ENCODE measurements at regions not wholly inside any gene's neighbourhood (a gene's known extent, or its start where the extent isn't known, plus 50 kb on each side); places are given as distances from the start of the nearest gene placed in this dataset.

DNA sequence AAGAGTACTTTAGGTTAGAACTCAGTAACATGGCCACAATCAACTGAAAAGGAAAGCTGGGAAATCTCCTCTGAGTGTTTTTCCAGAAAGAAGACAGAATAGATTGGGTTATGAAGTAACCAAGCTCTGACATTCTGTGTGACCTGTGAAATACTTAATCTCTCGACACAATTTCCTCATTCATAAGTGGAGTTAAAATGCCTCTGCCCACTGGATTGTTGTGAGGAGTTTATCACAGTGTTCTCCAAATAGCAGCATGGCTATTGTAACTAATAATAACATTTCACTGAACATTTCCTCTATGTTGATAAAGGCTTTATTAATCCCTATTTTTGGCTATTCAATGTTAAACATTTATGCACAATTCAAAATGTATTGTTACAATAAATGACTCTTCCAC lies 311.0 kb downstream of the GABRB2 start:
- no peak for TF ChIP-seq Cebpa-rat (IDR thresholded peaks at IDR 0.05)
- no peak overlapping the region for H3K4me2 ChIP-seq
- H3K4me1 ChIP-seq = no peaks in the 10 kb centered on the region
- H4K20me1 ChIP-seq = no peaks in the 10 kb centered on the region
- no peaks in the 10 kb centered on the region for H3K36me3 ChIP-seq
- 0 out of 22 replicates have a peak, but pooled peaks cover 0 to 4% (median 0%) of the 10 kb centered on the region in 11 experiments for H3K9me3 ChIP-seq (replicated peaks in 1 of 11)
- no peak overlapping the region for H3K4me3 ChIP-seq
- H3K9ac ChIP-seq = no peak overlapping the region
- H3K27ac ChIP-seq = no peak overlapping the region
- H3K27me3 ChIP-seq = no peaks in the 10 kb centered on the region

DNA sequence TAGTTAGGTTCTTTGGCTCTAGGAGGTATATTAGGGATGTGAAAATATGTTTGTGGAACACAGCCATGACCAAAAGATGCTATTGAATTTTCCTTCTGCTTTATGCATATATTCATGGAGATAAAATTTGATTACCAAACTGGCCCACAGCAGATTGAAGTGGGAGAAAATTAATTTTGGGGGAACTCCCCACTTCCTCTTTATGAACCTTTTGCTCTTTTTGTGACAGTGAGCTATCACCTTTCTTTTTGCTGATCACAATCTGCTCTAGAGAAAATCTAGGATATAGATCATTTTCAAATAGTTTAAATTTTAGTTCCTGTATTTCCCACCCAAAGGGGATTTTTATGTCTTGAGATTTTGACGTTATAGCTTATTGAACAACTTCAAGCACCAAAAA lies 313.0 kb downstream of the GABRB2 start:
- Histone ChIP-seq H3K9me3 (replicated peaks in 1 of 11) (0 out of 22 replicates have a peak, but pooled peaks cover 0 to 4% (median 0%) of the 10 kb centered on the region in 11 experiments), H3K9ac (no peak overlapping the region), H4K20me1 (no peaks in the 10 kb centered on the region), H3K4me1 (no peaks in the 10 kb centered on the region), H3K27ac (no peak overlapping the region), H3K36me3 (no peaks in the 10 kb centered on the region), H3K4me2 (no peak overlapping the region), H3K4me3 (no peak overlapping the region), H3K27me3 (no peaks in the 10 kb centered on the region)
- no peak for TF ChIP-seq Cebpa-rat (IDR thresholded peaks at IDR 0.05)

DNA sequence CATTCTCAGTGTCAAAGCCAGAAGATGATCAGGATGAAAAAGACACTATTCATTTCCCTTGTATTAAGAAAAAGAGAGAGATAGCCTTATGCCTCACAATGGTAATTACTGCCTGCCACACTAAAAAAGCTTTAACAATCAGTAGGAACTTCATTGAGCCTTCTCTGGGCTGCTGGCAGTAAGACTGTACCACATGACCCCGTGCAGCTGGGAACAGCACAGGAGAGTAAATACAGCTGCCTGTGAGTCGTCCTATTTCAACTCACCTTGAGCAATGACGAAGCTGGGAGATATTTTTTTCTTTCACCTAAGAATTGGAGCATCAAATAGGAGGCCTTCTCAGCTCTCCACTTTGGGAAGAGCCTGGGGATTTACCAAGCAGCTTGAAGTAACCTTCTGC lies 316.3 kb downstream of the GABRB2 start:
- Histone ChIP-seq H3K4me2 (no peak overlapping the region), H3K9me3 (replicated peaks in 1 of 11) (0 out of 22 replicates have a peak, but pooled peaks cover 0 to 4% (median 0%) of the 10 kb centered on the region in 11 experiments), H3K27me3 (no peaks in the 10 kb centered on the region), H3K9ac (no peak overlapping the region), H3K36me3 (no peaks in the 10 kb centered on the region), H3K4me3 (no peak overlapping the region), H4K20me1 (no peaks in the 10 kb centered on the region), H3K27ac (no peak overlapping the region), H3K4me1 (no peaks in the 10 kb centered on the region)
- no peak for TF ChIP-seq Cebpa-rat (IDR thresholded peaks at IDR 0.05)

DNA sequence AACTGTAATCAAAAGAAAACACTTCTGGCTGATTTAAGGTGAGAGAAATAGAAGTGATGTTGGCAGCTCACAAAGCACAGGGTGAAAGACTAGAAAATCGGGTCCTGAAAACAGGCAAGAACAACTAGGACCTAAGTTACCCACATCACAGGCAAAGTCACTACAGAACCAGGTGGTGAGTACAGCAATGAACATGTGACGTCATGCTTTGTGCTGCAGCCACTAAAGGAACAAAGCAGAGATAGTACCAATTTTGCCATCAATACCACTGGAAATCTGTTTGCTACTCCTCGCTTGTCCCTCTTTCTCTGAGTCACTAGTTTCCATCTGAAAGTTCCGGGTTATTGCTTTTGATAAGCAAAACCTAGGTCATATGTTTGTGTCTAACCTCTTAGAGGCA lies 326.7 kb downstream of the GABRB2 start:
- no peak overlapping the region for H3K9ac ChIP-seq

DNA sequence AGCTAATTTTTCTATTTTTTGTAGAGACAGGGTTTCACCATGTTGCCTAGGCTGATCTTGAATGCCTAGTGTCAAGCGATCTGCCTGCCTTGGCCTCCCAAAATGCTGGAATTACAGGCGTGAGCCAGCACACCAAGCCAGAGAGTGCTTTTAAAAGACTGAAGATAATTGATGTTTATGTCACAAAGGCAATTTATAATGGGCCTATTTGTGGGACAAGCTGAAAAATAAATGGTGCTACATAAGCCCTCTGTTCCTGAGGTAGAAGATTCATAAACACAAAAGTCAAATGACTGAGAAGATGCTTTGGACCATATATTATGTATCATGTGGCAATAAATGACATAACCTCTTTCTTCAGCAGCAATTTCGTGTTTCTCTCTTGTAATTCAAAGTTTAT lies 329.6 kb downstream of the GABRB2 start:
- H3K4me2 ChIP-seq = no peak overlapping the region
- no peaks in the 10 kb centered on the region for H3K27me3 ChIP-seq
- no peak overlapping the region for H3K27ac ChIP-seq
- H3K9ac ChIP-seq = no peak overlapping the region
- H4K20me1 ChIP-seq = no peaks in the 10 kb centered on the region
- no peaks in the 10 kb centered on the region for H3K4me1 ChIP-seq
- no peak for TF ChIP-seq Cebpa-rat (IDR thresholded peaks at IDR 0.05)
- no peak overlapping the region for H3K4me3 ChIP-seq
- no peaks in the 10 kb centered on the region for H3K9me3 ChIP-seq (replicated peaks in 1 of 11)
- H3K36me3 ChIP-seq = no peaks in the 10 kb centered on the region

More for the DNA sequence above, 326.7 kb downstream of the GABRB2 start:
- no peak overlapping the region for H3K4me2 ChIP-seq
- H3K4me1 ChIP-seq = no peaks in the 10 kb centered on the region
- H4K20me1 ChIP-seq = no peaks in the 10 kb centered on the region
- H3K36me3 ChIP-seq = no peaks in the 10 kb centered on the region
- no peaks in the 10 kb centered on the region; a peak in 1 of 22 replicates for H3K9me3 ChIP-seq (replicated peaks in 1 of 11)
- no peak overlapping the region for H3K4me3 ChIP-seq
- H3K27ac ChIP-seq = no peak overlapping the region
- no peak for TF ChIP-seq Cebpa-rat (IDR thresholded peaks at IDR 0.05)
- H3K27me3 ChIP-seq = no peaks in the 10 kb centered on the region

DNA sequence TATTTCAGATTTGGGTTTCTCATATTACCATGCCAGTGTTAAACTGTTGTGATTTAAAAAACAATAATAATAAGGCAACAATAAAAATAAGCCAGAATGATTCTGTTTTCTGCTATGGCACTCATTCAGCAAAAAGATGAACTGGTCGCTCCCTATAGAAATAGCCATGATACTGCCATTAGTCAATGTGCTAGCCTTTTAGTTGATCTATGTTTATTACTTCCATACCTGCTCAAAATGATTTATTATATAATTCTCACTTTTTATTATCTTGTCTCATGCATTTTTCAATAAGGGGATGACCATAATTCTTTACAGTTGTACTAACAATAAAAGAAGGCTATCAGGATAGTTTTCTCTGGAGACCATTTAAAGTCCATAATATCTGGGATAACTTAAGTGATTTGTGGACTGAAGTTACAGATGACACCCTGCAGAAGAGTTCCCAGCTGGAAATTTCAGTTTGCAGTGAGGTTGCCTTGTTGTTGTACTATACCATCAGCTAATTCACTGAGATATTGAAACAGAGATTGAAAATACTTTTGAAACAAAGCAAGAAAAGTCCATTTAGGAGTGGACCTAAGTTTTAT lies 334.3 kb downstream of the GABRB2 start:
- Histone ChIP-seq H3K9ac (no peak overlapping the region), H3K36me3 (no peaks in the 10 kb centered on the region), H3K4me3 (no peak overlapping the region), H3K4me1 (no peaks in the 10 kb centered on the region), H4K20me1 (no peaks in the 10 kb centered on the region), H3K9me3 (replicated peaks in 1 of 11) (no peaks in the 10 kb centered on the region), H3K27me3 (no peaks in the 10 kb centered on the region), H3K4me2 (no peak overlapping the region), H3K27ac (no peak overlapping the region)
- TF ChIP-seq Cebpa-rat (IDR thresholded peaks at IDR 0.05) = no peak

DNA sequence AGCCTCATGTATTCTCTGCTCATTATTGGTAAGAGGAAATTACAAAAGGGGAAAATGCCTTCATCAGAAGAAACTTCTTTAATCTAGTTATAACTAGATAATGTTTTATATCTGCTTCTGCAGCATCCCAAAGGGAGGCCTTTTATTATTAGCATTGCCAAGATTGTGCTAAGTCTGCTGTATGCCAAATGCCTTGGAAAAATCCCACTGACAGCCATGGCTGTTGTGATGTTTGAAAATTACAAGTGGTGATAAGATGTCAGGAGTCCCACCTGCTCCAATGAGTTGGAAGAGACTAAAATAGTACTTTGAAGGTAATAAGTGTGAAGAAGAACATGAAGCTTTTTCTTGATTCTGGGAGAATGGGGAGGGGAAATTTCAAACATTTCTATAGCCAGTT lies 345.0 kb downstream of the GABRB2 start:
- H3K4me1 ChIP-seq = no peaks in the 10 kb centered on the region
- H3K4me2 ChIP-seq = no peak overlapping the region
- H3K9ac ChIP-seq = no peak overlapping the region
- peaks cover 16 to 22% (median 17%) of the 10 kb centered on the region in 11 experiments; a peak in 20 of 22 replicates for H3K9me3 ChIP-seq (replicated peaks in 1 of 11)
- no peak overlapping the region for H3K27ac ChIP-seq
- H3K4me3 ChIP-seq = no peak overlapping the region
- TF ChIP-seq Cebpa-rat (IDR thresholded peaks at IDR 0.05) = no peak
- no peaks in the 10 kb centered on the region for H3K27me3 ChIP-seq
- no peaks in the 10 kb centered on the region for H4K20me1 ChIP-seq
- no peaks in the 10 kb centered on the region for H3K36me3 ChIP-seq

DNA sequence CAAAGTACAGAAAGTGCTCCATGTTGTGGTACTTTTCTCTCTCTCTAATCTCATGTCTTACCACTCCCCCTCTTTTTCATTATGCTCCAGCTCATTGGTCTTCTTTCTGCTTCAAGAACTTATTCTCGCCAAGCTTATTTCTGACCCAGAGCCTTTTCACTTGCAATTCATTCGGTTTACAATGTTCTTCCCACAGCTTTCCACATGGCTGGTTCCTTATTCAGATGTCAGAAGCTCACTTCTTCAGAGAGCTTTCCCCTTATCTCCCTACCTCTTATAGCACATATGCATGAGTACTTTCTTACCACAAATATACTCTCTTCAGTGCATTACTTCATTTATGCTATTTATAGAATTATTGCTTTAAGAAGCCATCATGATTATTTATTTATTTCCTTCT lies 338.8 kb upstream of the ATP10B start:
- TF ChIP-seq Cebpa-rat (IDR thresholded peaks at IDR 0.05) = no peak
- no peaks in the 10 kb centered on the region for H4K20me1 ChIP-seq
- peaks cover 0 to 15% (median 0%) of the 10 kb centered on the region in 10 experiments; a peak in 3 of 20 replicates for H3K4me1 ChIP-seq
- H3K9me3 ChIP-seq (replicated peaks in 1 of 11) = no peaks in the 10 kb centered on the region; a peak in 1 of 22 replicates
- no peaks in the 10 kb centered on the region for H3K27me3 ChIP-seq
- H3K9ac ChIP-seq = no peak overlapping the region
- H3K4me2 ChIP-seq = no peak overlapping the region
- no peak overlapping the region for H3K4me3 ChIP-seq
- no peaks in the 10 kb centered on the region for H3K36me3 ChIP-seq
- H3K27ac ChIP-seq = no peak overlapping the region

DNA sequence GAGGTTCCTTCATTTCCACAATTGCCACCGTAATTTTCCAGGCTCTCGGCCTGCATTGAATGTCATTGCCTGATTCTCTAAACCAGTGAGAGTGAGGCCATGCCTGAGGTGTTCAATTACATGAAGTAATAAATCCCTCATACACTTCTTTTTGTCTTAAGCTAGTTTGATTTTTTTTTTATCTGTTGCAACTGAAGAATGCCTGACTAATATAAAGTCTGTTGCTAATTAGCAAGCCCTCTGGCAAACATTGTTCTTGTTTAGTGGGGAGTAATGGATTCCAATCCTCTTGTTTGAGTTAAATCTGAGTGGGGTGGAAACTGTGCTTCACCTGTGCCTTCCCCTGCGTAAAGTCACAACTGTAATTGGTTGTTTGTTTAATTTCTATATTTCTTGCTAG lies 338.1 kb upstream of the ATP10B start:
- Histone ChIP-seq H3K4me2 (no peak overlapping the region), H3K9ac (no peak overlapping the region), H3K27me3 (no peaks in the 10 kb centered on the region), H4K20me1 (no peaks in the 10 kb centered on the region), H3K4me3 (no peak overlapping the region), H3K9me3 (replicated peaks in 1 of 11) (no peaks in the 10 kb centered on the region; a peak in 1 of 22 replicates), H3K27ac (no peak overlapping the region), H3K36me3 (no peaks in the 10 kb centered on the region), H3K4me1 (peaks cover 0 to 15% (median 0%) of the 10 kb centered on the region in 10 experiments; a peak in 3 of 20 replicates)
- TF ChIP-seq Cebpa-rat (IDR thresholded peaks at IDR 0.05) = no peak

DNA sequence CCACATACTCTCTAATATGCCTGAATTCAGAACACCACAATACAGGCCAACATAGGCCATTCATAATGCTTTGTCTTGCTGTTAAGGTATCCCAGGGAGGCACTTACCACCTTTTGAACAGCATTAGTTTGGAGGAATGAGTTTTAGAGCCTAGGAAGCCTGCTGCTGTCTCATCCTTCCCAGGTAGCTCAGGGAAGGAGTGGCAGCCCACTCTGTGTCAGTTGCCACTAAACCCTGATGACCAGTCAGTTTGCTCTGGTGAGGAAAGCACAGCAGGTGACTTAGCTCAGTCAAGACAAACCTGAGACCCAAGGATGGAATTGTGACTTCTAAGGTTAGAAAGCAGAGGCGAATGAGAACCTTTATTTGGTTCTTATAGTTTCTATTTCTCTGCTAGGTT lies 337.4 kb upstream of the ATP10B start:
- Histone ChIP-seq H3K27ac (no peak overlapping the region), H3K4me1 (peaks cover 0 to 15% (median 0%) of the 10 kb centered on the region in 10 experiments; a peak in 3 of 20 replicates), H3K36me3 (no peaks in the 10 kb centered on the region), H3K4me3 (no peak overlapping the region), H3K27me3 (no peaks in the 10 kb centered on the region), H4K20me1 (no peaks in the 10 kb centered on the region), H3K9ac (no peak overlapping the region), H3K9me3 (replicated peaks in 1 of 11) (no peaks in the 10 kb centered on the region; a peak in 1 of 22 replicates), H3K4me2 (no peak overlapping the region)
- TF ChIP-seq Cebpa-rat (IDR thresholded peaks at IDR 0.05) = no peak

Data from BLaER1 treated with 17β-estradiol and CSF1 and Interleukin-3, amounts not matched to agents 10 nM and 100 nM (cell line).